ENCODE measurements at regions not wholly inside any gene's neighbourhood (a gene's known extent, or its start where the extent isn't known, plus 50 kb on each side); places are given as distances from the start of the nearest gene placed in this dataset.

- DNase-seq = no peak
Measured at GRCh38 chr11:92317721-92318120, 93.1 kb downstream of the FAT3 start.

- DNase-seq = no peak
Measured at GRCh38 chr11:92322225-92322624, 97.6 kb downstream of the FAT3 start.

- no peak for DNase-seq
Measured at GRCh38 chr11:92324890-92325289, 100.3 kb downstream of the FAT3 start.

- no peak for DNase-seq
Measured at GRCh38 chr11:92325416-92325815, 100.8 kb downstream of the FAT3 start.

GRCh38 chr11:92329137-92329536, 104.5 kb downstream of the FAT3 start:
- DNase-seq = no peak

GRCh38 chr11:92329646-92330045, 105.0 kb downstream of the FAT3 start:
- no peak for DNase-seq

DNA sequence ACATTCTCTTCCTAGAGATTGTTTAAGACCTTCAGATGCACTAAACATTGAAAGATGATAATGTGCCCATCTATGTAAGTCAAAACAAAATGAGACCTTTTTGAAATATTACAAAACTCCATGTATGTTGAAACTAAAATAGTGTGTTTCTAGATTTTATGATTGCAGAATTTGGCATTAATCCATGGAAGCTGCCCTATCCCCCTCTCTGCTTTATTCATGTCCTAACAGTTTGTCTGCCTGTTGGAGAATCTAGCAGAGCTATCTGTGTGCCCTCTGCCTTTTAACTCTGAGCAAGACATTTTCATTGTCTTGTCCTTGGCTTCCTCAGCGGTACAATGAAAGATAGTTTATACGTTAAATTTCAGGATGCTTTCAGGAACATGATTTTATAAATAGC, 105.5 kb downstream of the FAT3 start:
- DNase-seq = no peak

- no peak for DNase-seq
Measured at GRCh38 chr11:92332986-92333385, 108.4 kb downstream of the FAT3 start.

DNA sequence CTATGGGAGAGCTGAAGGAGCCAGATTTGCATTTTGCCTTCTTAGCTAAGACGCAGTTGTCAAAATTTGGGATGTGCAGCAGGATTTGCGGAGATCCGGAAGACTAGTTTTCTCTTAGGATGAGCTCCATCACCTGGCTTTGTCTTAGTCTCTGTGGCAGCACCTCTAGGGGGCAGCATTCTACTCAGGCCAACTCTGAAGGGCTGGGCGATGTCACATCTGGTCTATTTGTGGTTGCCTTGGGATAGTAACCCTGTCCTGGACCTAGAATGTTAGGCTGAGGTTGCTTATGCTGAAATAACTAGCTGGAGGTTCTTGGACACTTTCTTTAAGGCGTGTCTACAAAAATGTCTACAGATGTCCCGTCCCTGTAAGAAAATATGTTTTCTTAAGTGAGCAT, 116.2 kb downstream of the FAT3 start:
- DNase-seq = no peak

DNA sequence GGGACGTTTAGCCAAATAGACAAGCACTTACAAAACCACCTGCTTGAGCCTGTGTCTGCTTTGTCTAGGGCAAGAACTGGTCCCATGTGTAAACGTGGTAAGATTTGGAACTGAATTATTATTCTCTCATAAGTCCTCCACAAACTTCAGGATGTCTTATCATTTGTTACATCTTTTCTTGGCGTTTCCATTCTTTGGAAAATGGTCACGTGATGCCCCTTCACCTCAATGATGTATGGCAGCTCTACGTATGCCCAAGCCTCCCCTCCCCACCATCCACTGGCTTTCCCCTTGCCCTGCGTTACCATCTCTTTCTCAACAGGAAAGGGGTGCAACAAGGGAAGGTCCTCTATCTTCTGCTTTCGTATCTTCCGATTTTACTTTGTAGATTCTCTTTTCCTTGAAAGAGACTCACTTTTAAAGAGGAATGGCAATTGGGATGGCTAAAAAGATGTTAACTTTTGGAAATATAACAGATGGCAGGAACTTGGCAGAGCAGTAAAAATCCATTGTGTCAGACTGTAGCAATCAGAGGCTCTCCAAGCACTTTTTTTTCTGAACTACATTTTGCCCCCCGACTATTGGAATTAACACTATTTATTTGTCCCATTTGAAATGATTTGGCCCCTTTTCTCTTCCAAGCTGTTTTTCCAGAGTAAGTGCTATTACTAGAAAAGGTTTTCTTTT, 117.6 kb downstream of the FAT3 start:
- DNase-seq = no peak

DNA sequence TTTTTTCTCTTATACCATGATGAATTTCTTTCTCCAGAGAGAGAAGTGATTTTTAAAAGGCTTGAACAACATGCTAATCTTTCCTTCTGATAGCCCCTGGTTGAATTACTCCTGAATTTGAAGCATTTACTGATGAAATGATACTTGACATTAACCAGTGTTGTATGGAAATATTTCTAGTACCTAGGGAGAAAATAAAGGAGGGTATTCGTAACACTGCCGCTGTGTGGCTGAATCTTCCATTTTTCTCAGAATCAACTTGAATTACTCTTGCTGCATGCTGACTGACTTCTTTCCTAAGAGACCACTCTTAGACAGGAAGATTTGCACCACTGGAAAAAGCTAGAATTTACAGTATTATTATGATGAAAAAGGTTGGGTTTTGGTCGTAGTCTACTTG, 118.3 kb downstream of the FAT3 start:
- DNase-seq = no peak

GRCh38 chr11:92346220-92346619, 121.6 kb downstream of the FAT3 start:
- DNase-seq = no peak

- DNase-seq = no peak
Measured at GRCh38 chr11:92347454-92347853, 122.8 kb downstream of the FAT3 start.

GRCh38 chr11:92349486-92350156, 125.0 kb downstream of the FAT3 start:
- no peak for DNase-seq

DNA sequence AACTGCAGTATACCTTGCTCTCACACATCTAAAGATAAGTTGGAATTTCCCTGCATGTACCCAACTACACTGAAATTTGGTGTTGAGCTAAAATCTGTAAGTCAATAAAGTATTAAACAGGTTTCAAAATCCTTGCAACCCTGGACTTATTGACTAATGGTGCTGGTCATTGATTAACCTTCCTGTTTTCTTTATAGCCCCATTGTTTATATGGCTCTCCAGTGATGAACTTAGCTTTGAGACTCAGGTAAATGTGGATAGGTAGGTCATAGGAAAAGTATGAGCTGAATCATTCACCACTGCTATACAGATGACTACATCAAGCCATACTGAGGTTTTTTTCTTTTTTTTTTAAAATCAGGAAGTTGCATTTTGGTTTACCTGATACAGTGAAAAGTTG, 132.7 kb downstream of the FAT3 start:
- DNase-seq = no peak

- no peak for DNase-seq
Measured at GRCh38 chr11:92357841-92358240, 133.2 kb downstream of the FAT3 start.

- no peak for DNase-seq
Measured at GRCh38 chr11:92361551-92361950, 136.9 kb downstream of the FAT3 start.

DNA sequence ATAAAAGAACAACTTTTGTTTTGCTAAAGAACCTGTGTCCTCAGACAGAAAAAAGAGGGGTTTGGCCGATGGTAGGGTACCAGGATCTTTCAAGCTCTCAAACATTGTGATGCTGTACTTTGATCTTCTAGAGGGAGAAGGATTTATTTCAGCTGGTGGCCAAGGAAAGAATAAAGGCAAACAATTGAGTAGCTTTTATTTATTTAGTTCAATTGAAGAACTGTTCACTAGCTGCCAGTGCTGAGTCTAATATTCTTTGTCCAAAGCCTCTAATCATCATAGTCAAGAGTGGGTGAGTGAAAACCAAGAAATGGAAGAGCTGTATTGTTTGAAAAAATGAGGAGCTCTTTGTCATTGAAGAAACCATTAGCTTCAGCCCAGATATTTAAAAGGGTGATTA, 138.4 kb downstream of the FAT3 start:
- DNase-seq = no peak

GRCh38 chr11:92364177-92364576, 139.6 kb downstream of the FAT3 start:
- no peak for DNase-seq

GRCh38 chr11:92376146-92376599, 151.6 kb downstream of the FAT3 start:
- no peak for DNase-seq

- no peak for DNase-seq
Measured at GRCh38 chr11:92376680-92377079, 152.1 kb downstream of the FAT3 start.

DNA sequence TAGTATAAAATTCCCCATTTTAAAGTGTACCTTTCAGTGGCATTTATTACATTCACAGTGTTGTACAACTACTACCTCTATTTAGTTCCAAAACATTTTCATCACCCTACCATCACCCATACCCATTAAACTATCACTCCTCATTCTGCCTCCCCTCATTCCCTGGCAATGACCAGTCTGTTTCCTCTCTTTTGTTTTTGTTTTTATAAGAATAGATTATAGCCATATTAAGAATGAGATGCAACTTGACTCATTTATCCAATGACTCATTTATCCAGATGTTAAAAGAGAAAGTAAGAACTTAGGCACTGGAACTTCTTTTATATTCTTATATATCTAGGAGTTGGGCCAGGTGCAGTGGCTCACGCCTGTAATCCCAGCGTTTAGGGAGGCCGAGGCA, 156.3 kb downstream of the FAT3 start:
- no peak for DNase-seq

- DNase-seq = no peak
Measured at GRCh38 chr11:92382311-92382710, 157.7 kb downstream of the FAT3 start.

GRCh38 chr11:92383430-92383829, 158.8 kb downstream of the FAT3 start:
- no peak for DNase-seq

Data from left kidney (tissue), 1 donor.